H9 (cell line): ENCODE measurements at regions not wholly inside any gene's neighbourhood (a gene's known extent, or its start where the extent isn't known, plus 50 kb on each side); places are given as distances from the start of the nearest gene placed in this dataset.

Experiments
- DNase-seq: peaks from one replicate; pipeline ENCODE4 v3.0.0-alpha.2; 2017
- H2AFZ ChIP-seq: one replicate; pipeline ENCODE4 v1.6.1; 2013; ENCODE audit warnings: mild to moderate bottlenecking, low read length, control low read depth, moderate library complexity
- H2AK5ac ChIP-seq: 2 replicates; pipeline ENCODE4 v1.6.1; 2013; ENCODE audit warnings: low read length, control low read depth, mixed read lengths; ENCODE audit not compliant: insufficient read length
- H2BK120ac ChIP-seq: one replicate; pipeline ENCODE4 v1.6.1; 2013; ENCODE audit warnings: low read depth, mild to moderate bottlenecking, low read length, control low read depth, inconsistent platforms; ENCODE audit not compliant: poor library complexity, severe bottlenecking
- H2BK12ac ChIP-seq: 2 replicates; pipeline ENCODE4 v1.6.1; 2013; ENCODE audit warnings: low read length, control low read depth, mixed read lengths, low read depth; ENCODE audit not compliant: insufficient read length
- H2BK15ac ChIP-seq: 2 replicates; pipeline ENCODE4 v1.6.1; 2013; ENCODE audit warnings: low read depth, low read length, control low read depth
- H2BK20ac ChIP-seq: one replicate; pipeline ENCODE4 v1.6.1; 2013; ENCODE audit warnings: low read depth, mild to moderate bottlenecking, low read length, control low read depth, inconsistent platforms; ENCODE audit not compliant: poor library complexity, severe bottlenecking
- H2BK5ac ChIP-seq: 2 replicates; pipeline ENCODE4 v1.6.1; 2013; ENCODE audit warnings: low read length, control low read depth, mixed read lengths; ENCODE audit not compliant: insufficient read length
- H3K14ac ChIP-seq: 2 replicates; pipeline ENCODE4 v1.6.1; 2013; ENCODE audit warnings: low read length, control low read depth; ENCODE audit not compliant: insufficient read depth
- H3K18ac ChIP-seq: 2 replicates; pipeline ENCODE4 v1.6.1; 2013; ENCODE audit warnings: low read depth, mild to moderate bottlenecking, mixed read lengths, low read length, control low read depth; ENCODE audit not compliant: insufficient read length
- H3K23ac ChIP-seq: 2 replicates; pipeline ENCODE4 v1.6.1; 2013; ENCODE audit warnings: low read length, control low read depth, mixed read lengths, low read depth; ENCODE audit not compliant: insufficient read length
- H3K23me2 ChIP-seq: 2 replicates; pipeline ENCODE4 v1.6.1; 2013; ENCODE audit warnings: low read depth, mild to moderate bottlenecking, mixed read lengths, low read length, control low read depth; ENCODE audit not compliant: insufficient read length, poor library complexity, severe bottlenecking
- H3K27ac ChIP-seq: 2 replicates; pipeline ENCODE4 v1.5.1; 2013; ENCODE audit warnings: low read length, control low read depth, mixed read lengths, low read depth; ENCODE audit not compliant: insufficient read length
- H3K27me3 ChIP-seq: 2 replicates; pipeline ENCODE4 v1.6.1; 2013; ENCODE audit warnings: low read length, control low read depth, inconsistent platforms; ENCODE audit not compliant: insufficient read depth
- H3K4ac ChIP-seq: 2 replicates; pipeline ENCODE4 v1.6.1; 2013; ENCODE audit warnings: low read depth, mild to moderate bottlenecking, control low read depth, inconsistent platforms, low read length, moderate library complexity
- H3K4me1 ChIP-seq: 2 replicates; pipeline ENCODE4 v1.6.1; 2013; ENCODE audit warnings: low read length, control low read depth, inconsistent platforms; ENCODE audit not compliant: insufficient read depth
- H3K4me2 ChIP-seq: 2 replicates; pipeline ENCODE4 v1.6.1; 2013; ENCODE audit warnings: low read length, control low read depth, mixed read lengths; ENCODE audit not compliant: insufficient read length, insufficient read depth
- H3K56ac ChIP-seq: 2 replicates; pipeline ENCODE4 v1.6.1; 2013; ENCODE audit warnings: low read depth, mild to moderate bottlenecking, mixed read lengths, low read length, control low read depth; ENCODE audit not compliant: insufficient read length
- H3K79me1 ChIP-seq: 2 replicates; pipeline ENCODE4 v1.6.1; 2013; ENCODE audit warnings: low read depth, mild to moderate bottlenecking, moderate library complexity, low read length, control low read depth, inconsistent platforms; ENCODE audit not compliant: insufficient read depth, poor library complexity, severe bottlenecking
- H3K79me2 ChIP-seq: 2 replicates; pipeline ENCODE4 v1.6.1; 2013; ENCODE audit warnings: low read length, control low read depth, inconsistent platforms; ENCODE audit not compliant: insufficient read depth
- H3K9ac ChIP-seq: 2 replicates; pipeline ENCODE4 v1.6.1; 2013; ENCODE audit warnings: low read length, control low read depth, mixed read lengths; ENCODE audit not compliant: insufficient read length; ENCODE audit errors: extremely low read depth
- H3K9me3 ChIP-seq: one replicate; pipeline ENCODE4 v1.6.1; 2013; ENCODE audit warnings: low read depth, low read length, inconsistent platforms; ENCODE audit not compliant: control insufficient read depth
- H3T11ph ChIP-seq: one replicate; pipeline ENCODE4 v1.6.1; 2013; ENCODE audit warnings: mild to moderate bottlenecking, low read length, control low read depth, inconsistent platforms
- H4K20me1 ChIP-seq: one replicate; pipeline ENCODE4 v1.6.1; 2013; ENCODE audit not compliant: control insufficient read depth, insufficient read length, insufficient read depth
- H4K5ac ChIP-seq: 2 replicates; pipeline ENCODE4 v1.6.1; 2013; ENCODE audit warnings: low read depth, mild to moderate bottlenecking, mixed read lengths, low read length, control low read depth; ENCODE audit not compliant: insufficient read length
- H4K8ac ChIP-seq: replicated peaks from 2 replicates; pipeline ENCODE4 v1.6.1; 2013; ENCODE audit warnings: low read length, control low read depth, mixed read lengths, low read depth; ENCODE audit not compliant: insufficient read length
- H4K91ac ChIP-seq: 2 replicates; pipeline ENCODE4 v1.6.1; 2013; ENCODE audit warnings: low read depth, mild to moderate bottlenecking, moderate library complexity, mixed read lengths, low read length, control low read depth; ENCODE audit not compliant: insufficient read length
- H3K27ac Mint-ChIP-seq, 3 experiments: 2 replicates in 2 of 3; 3 replicates in 1 of 3; pipeline ENCODE4 v1.8.0; 2020 to 2021; ENCODE audit warnings: mixed read lengths in 3 of 3, mild to moderate bottlenecking in 1 of 3, moderate library complexity in 1 of 3
- H3K27me3 Mint-ChIP-seq: 2 replicates; pipeline ENCODE4 v1.8.0; 2021; ENCODE audit warnings: low read depth, mild to moderate bottlenecking, moderate library complexity, mixed read lengths
- H3K36me3 Mint-ChIP-seq, 3 experiments: 2 replicates in 2 of 3; 3 replicates in 1 of 3; pipeline ENCODE4 v1.8.0; 2020 to 2021; ENCODE audit warnings: low read depth in 3 of 3, mixed read lengths in 3 of 3; ENCODE audit not compliant: insufficient read depth in 1 of 3
- H3K4me1 Mint-ChIP-seq, 2 experiments: 2 replicates each; pipeline ENCODE4 v1.8.0; 2020; ENCODE audit warnings: mixed read lengths in 2 of 2
- H3K4me3 Mint-ChIP-seq, 2 experiments: 2 replicates in 1 of 2; 3 replicates in 1 of 2; pipeline ENCODE4 v1.8.0; 2020 to 2021; ENCODE audit warnings: mild to moderate bottlenecking in 2 of 2, mixed read lengths in 2 of 2, moderate library complexity in 1 of 2
- H3K9me3 Mint-ChIP-seq, 2 experiments: 2 replicates in 1 of 2; 3 replicates in 1 of 2; pipeline ENCODE4 v1.8.0; 2020; ENCODE audit warnings: mild to moderate bottlenecking in 2 of 2, mixed read lengths in 2 of 2, moderate library complexity in 1 of 2
- CTCF ChIP-seq: fragments of 200-600 bp; sonication (generic); conservative IDR thresholded peaks from 3 replicates; pipeline ENCODE4 v1.8.0; 2021; ENCODE audit warnings: antibody characterized with exemption, mild to moderate bottlenecking

GRCh38 chr14:45742187-45742586 lies 489.2 kb upstream of the MIS18BP1 start:
- Mint-ChIP-seq H3K4me3 (no peak overlapping the region), H3K4me1 (no peaks in the 10 kb centered on the region), H3K9me3 (no peaks in the 10 kb centered on the region), H3K27me3 (no peaks in the 10 kb centered on the region; the same call in 1 of the 2 replicates), H3K36me3 (no peaks in the 10 kb centered on the region), H3K27ac (no peak overlapping the region)
- Histone ChIP-seq H3K9me3 (no peaks in the 10 kb centered on the region), H3K14ac (no peak overlapping the region), H4K91ac (no peak overlapping the region), H2AK5ac (no peak overlapping the region), H4K20me1 (no peaks in the 10 kb centered on the region), H2BK20ac (no peak overlapping the region), H3K79me1 (no peaks in the 10 kb centered on the region), H3K23me2 (no peaks in the 10 kb centered on the region), H3K9ac (no peak overlapping the region), H3K18ac (no peak overlapping the region), H4K5ac (no peak overlapping the region), H3K27ac (no peak overlapping the region), H3T11ph (no peak overlapping the region), H3K56ac (no peak overlapping the region), H2BK12ac (no peak overlapping the region), H2BK15ac (no peak overlapping the region), H2AFZ (no peak overlapping the region), H3K23ac (no peak overlapping the region), H3K27me3 (no peaks in the 10 kb centered on the region), H3K4me2 (no peak overlapping the region), H2BK5ac (no peak overlapping the region), H4K8ac (no peak overlapping the region), H2BK120ac (no peak overlapping the region), H3K4me1 (no peaks in the 10 kb centered on the region), H3K4ac (no peak overlapping the region), H3K79me2 (no peaks in the 10 kb centered on the region)
- DNase-seq = no peak
- TF ChIP-seq CTCF = no peak
